H9 (cell line): ENCODE measurements at regions not wholly inside any gene's neighbourhood (a gene's known extent, or its start where the extent isn't known, plus 50 kb on each side); places are given as distances from the start of the nearest gene placed in this dataset.

Source experiments
- DNase-seq: peaks from one replicate; pipeline ENCODE4 v3.0.0-alpha.2; 2017
- H2AFZ ChIP-seq: one replicate; pipeline ENCODE4 v1.6.1; 2013; ENCODE audit warnings: mild to moderate bottlenecking, low read length, control low read depth, moderate library complexity
- H2AK5ac ChIP-seq: 2 replicates; pipeline ENCODE4 v1.6.1; 2013; ENCODE audit warnings: low read length, control low read depth, mixed read lengths; ENCODE audit not compliant: insufficient read length
- H2BK120ac ChIP-seq: one replicate; pipeline ENCODE4 v1.6.1; 2013; ENCODE audit warnings: low read depth, mild to moderate bottlenecking, low read length, control low read depth, inconsistent platforms; ENCODE audit not compliant: poor library complexity, severe bottlenecking
- H2BK12ac ChIP-seq: 2 replicates; pipeline ENCODE4 v1.6.1; 2013; ENCODE audit warnings: low read length, control low read depth, mixed read lengths, low read depth; ENCODE audit not compliant: insufficient read length
- H2BK15ac ChIP-seq: 2 replicates; pipeline ENCODE4 v1.6.1; 2013; ENCODE audit warnings: low read depth, low read length, control low read depth
- H2BK20ac ChIP-seq: one replicate; pipeline ENCODE4 v1.6.1; 2013; ENCODE audit warnings: low read depth, mild to moderate bottlenecking, low read length, control low read depth, inconsistent platforms; ENCODE audit not compliant: poor library complexity, severe bottlenecking
- H2BK5ac ChIP-seq: 2 replicates; pipeline ENCODE4 v1.6.1; 2013; ENCODE audit warnings: low read length, control low read depth, mixed read lengths; ENCODE audit not compliant: insufficient read length
- H3K14ac ChIP-seq: 2 replicates; pipeline ENCODE4 v1.6.1; 2013; ENCODE audit warnings: low read length, control low read depth; ENCODE audit not compliant: insufficient read depth
- H3K18ac ChIP-seq: 2 replicates; pipeline ENCODE4 v1.6.1; 2013; ENCODE audit warnings: low read depth, mild to moderate bottlenecking, mixed read lengths, low read length, control low read depth; ENCODE audit not compliant: insufficient read length
- H3K23ac ChIP-seq: 2 replicates; pipeline ENCODE4 v1.6.1; 2013; ENCODE audit warnings: low read length, control low read depth, mixed read lengths, low read depth; ENCODE audit not compliant: insufficient read length
- H3K23me2 ChIP-seq: 2 replicates; pipeline ENCODE4 v1.6.1; 2013; ENCODE audit warnings: low read depth, mild to moderate bottlenecking, mixed read lengths, low read length, control low read depth; ENCODE audit not compliant: insufficient read length, poor library complexity, severe bottlenecking
- H3K27ac ChIP-seq: 2 replicates; pipeline ENCODE4 v1.5.1; 2013; ENCODE audit warnings: low read length, control low read depth, mixed read lengths, low read depth; ENCODE audit not compliant: insufficient read length
- H3K27me3 ChIP-seq: 2 replicates; pipeline ENCODE4 v1.6.1; 2013; ENCODE audit warnings: low read length, control low read depth, inconsistent platforms; ENCODE audit not compliant: insufficient read depth
- H3K4ac ChIP-seq: 2 replicates; pipeline ENCODE4 v1.6.1; 2013; ENCODE audit warnings: low read depth, mild to moderate bottlenecking, control low read depth, inconsistent platforms, low read length, moderate library complexity
- H3K4me1 ChIP-seq: 2 replicates; pipeline ENCODE4 v1.6.1; 2013; ENCODE audit warnings: low read length, control low read depth, inconsistent platforms; ENCODE audit not compliant: insufficient read depth
- H3K4me2 ChIP-seq: 2 replicates; pipeline ENCODE4 v1.6.1; 2013; ENCODE audit warnings: low read length, control low read depth, mixed read lengths; ENCODE audit not compliant: insufficient read length, insufficient read depth
- H3K56ac ChIP-seq: 2 replicates; pipeline ENCODE4 v1.6.1; 2013; ENCODE audit warnings: low read depth, mild to moderate bottlenecking, mixed read lengths, low read length, control low read depth; ENCODE audit not compliant: insufficient read length
- H3K79me1 ChIP-seq: 2 replicates; pipeline ENCODE4 v1.6.1; 2013; ENCODE audit warnings: low read depth, mild to moderate bottlenecking, moderate library complexity, low read length, control low read depth, inconsistent platforms; ENCODE audit not compliant: insufficient read depth, poor library complexity, severe bottlenecking
- H3K79me2 ChIP-seq: 2 replicates; pipeline ENCODE4 v1.6.1; 2013; ENCODE audit warnings: low read length, control low read depth, inconsistent platforms; ENCODE audit not compliant: insufficient read depth
- H3K9ac ChIP-seq: 2 replicates; pipeline ENCODE4 v1.6.1; 2013; ENCODE audit warnings: low read length, control low read depth, mixed read lengths; ENCODE audit not compliant: insufficient read length; ENCODE audit errors: extremely low read depth
- H3K9me3 ChIP-seq: one replicate; pipeline ENCODE4 v1.6.1; 2013; ENCODE audit warnings: low read depth, low read length, inconsistent platforms; ENCODE audit not compliant: control insufficient read depth
- H3T11ph ChIP-seq: one replicate; pipeline ENCODE4 v1.6.1; 2013; ENCODE audit warnings: mild to moderate bottlenecking, low read length, control low read depth, inconsistent platforms
- H4K20me1 ChIP-seq: one replicate; pipeline ENCODE4 v1.6.1; 2013; ENCODE audit not compliant: control insufficient read depth, insufficient read length, insufficient read depth
- H4K5ac ChIP-seq: 2 replicates; pipeline ENCODE4 v1.6.1; 2013; ENCODE audit warnings: low read depth, mild to moderate bottlenecking, mixed read lengths, low read length, control low read depth; ENCODE audit not compliant: insufficient read length
- H4K8ac ChIP-seq: replicated peaks from 2 replicates; pipeline ENCODE4 v1.6.1; 2013; ENCODE audit warnings: low read length, control low read depth, mixed read lengths, low read depth; ENCODE audit not compliant: insufficient read length
- H4K91ac ChIP-seq: 2 replicates; pipeline ENCODE4 v1.6.1; 2013; ENCODE audit warnings: low read depth, mild to moderate bottlenecking, moderate library complexity, mixed read lengths, low read length, control low read depth; ENCODE audit not compliant: insufficient read length
- H3K27ac Mint-ChIP-seq, 3 experiments: 2 replicates in 2 of 3; 3 replicates in 1 of 3; pipeline ENCODE4 v1.8.0; 2020 to 2021; ENCODE audit warnings: mixed read lengths in 3 of 3, mild to moderate bottlenecking in 1 of 3, moderate library complexity in 1 of 3
- H3K27me3 Mint-ChIP-seq: 2 replicates; pipeline ENCODE4 v1.8.0; 2021; ENCODE audit warnings: low read depth, mild to moderate bottlenecking, moderate library complexity, mixed read lengths
- H3K36me3 Mint-ChIP-seq, 3 experiments: 2 replicates in 2 of 3; 3 replicates in 1 of 3; pipeline ENCODE4 v1.8.0; 2020 to 2021; ENCODE audit warnings: low read depth in 3 of 3, mixed read lengths in 3 of 3; ENCODE audit not compliant: insufficient read depth in 1 of 3
- H3K4me1 Mint-ChIP-seq, 2 experiments: 2 replicates each; pipeline ENCODE4 v1.8.0; 2020; ENCODE audit warnings: mixed read lengths in 2 of 2
- H3K4me3 Mint-ChIP-seq, 2 experiments: 2 replicates in 1 of 2; 3 replicates in 1 of 2; pipeline ENCODE4 v1.8.0; 2020 to 2021; ENCODE audit warnings: mild to moderate bottlenecking in 2 of 2, mixed read lengths in 2 of 2, moderate library complexity in 1 of 2
- H3K9me3 Mint-ChIP-seq, 2 experiments: 2 replicates in 1 of 2; 3 replicates in 1 of 2; pipeline ENCODE4 v1.8.0; 2020; ENCODE audit warnings: mild to moderate bottlenecking in 2 of 2, mixed read lengths in 2 of 2, moderate library complexity in 1 of 2
- WGBS: extraction: QIAGEN DNeasy Blood & Tissue Kit; methylation state at CpG from one replicate; pipeline ENCODE4 v1.1.7; 2013; ENCODE audit warnings: missing lambda C conversion rate, low lambda C conversion rate, mixed read lengths; ENCODE audit not compliant: insufficient read length; ENCODE audit errors: extremely low coverage; 5-methylcytosine and 5-hydroxymethylcytosine counted together
- TF ChIP-seq, protein P1 (sequence below): fragments of 200-600 bp; sonication (generic); conservative IDR thresholded peaks from 3 replicates; pipeline ENCODE4 v1.8.0; 2021; ENCODE audit warnings: antibody characterized with exemption, mild to moderate bottlenecking

DNA sequence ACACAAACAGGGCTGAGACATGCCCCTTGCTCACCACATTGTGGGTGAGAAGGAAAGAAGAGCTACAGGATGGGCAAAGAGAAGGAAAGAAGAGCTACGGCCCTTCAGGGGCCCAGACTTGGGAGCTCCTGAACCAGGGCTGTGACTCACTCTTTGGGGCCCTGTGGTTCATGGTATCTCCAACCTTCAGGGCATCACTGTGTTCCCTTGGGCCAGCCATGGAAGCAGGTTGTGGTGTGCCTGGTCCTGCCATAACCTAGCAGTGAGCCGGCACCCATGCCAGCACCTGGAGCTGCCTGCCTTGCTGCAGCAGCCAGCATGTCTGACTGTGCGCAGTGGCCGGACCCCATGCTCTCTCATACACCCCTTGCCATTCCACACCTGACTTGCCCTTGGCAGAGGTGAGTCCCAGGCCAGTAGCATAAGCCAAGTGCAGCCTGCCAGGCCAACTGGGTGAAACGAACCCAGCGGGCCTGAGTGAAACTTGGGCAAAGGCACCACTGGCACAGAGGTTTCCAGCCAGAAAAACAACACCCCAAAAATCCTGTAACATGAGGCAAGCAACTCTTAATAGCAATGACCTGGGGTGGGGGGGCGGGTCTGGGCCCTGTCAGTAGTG lies 89.0 kb upstream of the CACUL1 start:
- H3K56ac ChIP-seq: no peak overlapping the region
- H3K9me3 ChIP-seq: no peaks in the 10 kb centered on the region
- H3K27ac ChIP-seq: no peak overlapping the region
- no peak overlapping the region for H2BK15ac ChIP-seq
- H3K14ac ChIP-seq: no peak overlapping the region; the same call in 1 of the 2 replicates
- no peaks in the 10 kb centered on the region for H3K23me2 ChIP-seq
- Mint-ChIP-seq H3K4me3 (no peak overlapping the region), H3K4me1 (peaks cover 18 to 20% of the 10 kb centered on the region in 2 experiments), H3K27me3 (peaks cover 2% of the 10 kb centered on the region), H3K27ac (no peak overlapping the region; a peak in 1 of 7 replicates), H3K36me3 (no peaks in the 10 kb centered on the region), H3K9me3 (no peaks in the 10 kb centered on the region)
- no peak overlapping the region for H2AFZ ChIP-seq
- H4K5ac ChIP-seq: no peak overlapping the region
- no CpG with 5 or more reads among the region's 7 CpGs for WGBS
- DNase-seq: no peak
- H4K91ac ChIP-seq: no peak overlapping the region
- no peak overlapping the region for H2BK12ac ChIP-seq
- no peak overlapping the region for H3K4ac ChIP-seq
- no peak overlapping the region for H3K4me2 ChIP-seq
- H2BK5ac ChIP-seq: no peak overlapping the region
- H3K4me1 ChIP-seq: no peaks in the 10 kb centered on the region
- H3K27me3 ChIP-seq: no peaks in the 10 kb centered on the region
- no peaks in the 10 kb centered on the region for H3K79me2 ChIP-seq
- H4K20me1 ChIP-seq: no peaks in the 10 kb centered on the region
- TF ChIP-seq, protein P1, sequence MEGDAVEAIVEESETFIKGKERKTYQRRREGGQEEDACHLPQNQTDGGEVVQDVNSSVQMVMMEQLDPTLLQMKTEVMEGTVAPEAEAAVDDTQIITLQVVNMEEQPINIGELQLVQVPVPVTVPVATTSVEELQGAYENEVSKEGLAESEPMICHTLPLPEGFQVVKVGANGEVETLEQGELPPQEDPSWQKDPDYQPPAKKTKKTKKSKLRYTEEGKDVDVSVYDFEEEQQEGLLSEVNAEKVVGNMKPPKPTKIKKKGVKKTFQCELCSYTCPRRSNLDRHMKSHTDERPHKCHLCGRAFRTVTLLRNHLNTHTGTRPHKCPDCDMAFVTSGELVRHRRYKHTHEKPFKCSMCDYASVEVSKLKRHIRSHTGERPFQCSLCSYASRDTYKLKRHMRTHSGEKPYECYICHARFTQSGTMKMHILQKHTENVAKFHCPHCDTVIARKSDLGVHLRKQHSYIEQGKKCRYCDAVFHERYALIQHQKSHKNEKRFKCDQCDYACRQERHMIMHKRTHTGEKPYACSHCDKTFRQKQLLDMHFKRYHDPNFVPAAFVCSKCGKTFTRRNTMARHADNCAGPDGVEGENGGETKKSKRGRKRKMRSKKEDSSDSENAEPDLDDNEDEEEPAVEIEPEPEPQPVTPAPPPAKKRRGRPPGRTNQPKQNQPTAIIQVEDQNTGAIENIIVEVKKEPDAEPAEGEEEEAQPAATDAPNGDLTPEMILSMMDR: no peak
- no peak overlapping the region for H2AK5ac ChIP-seq
- no peak overlapping the region for H4K8ac ChIP-seq
- no peak overlapping the region for H3K9ac ChIP-seq
- H3K18ac ChIP-seq: no peak overlapping the region
- no peak overlapping the region for H2BK120ac ChIP-seq
- no peak overlapping the region for H3T11ph ChIP-seq
- no peak overlapping the region for H2BK20ac ChIP-seq
- no peaks in the 10 kb centered on the region for H3K79me1 ChIP-seq
- H3K23ac ChIP-seq: no peak overlapping the region
